ENCODE measurements at regions not wholly inside any gene's neighbourhood (a gene's known extent, or its start where the extent isn't known, plus 50 kb on each side); places are given as distances from the start of the nearest gene placed in this dataset.

DNA sequence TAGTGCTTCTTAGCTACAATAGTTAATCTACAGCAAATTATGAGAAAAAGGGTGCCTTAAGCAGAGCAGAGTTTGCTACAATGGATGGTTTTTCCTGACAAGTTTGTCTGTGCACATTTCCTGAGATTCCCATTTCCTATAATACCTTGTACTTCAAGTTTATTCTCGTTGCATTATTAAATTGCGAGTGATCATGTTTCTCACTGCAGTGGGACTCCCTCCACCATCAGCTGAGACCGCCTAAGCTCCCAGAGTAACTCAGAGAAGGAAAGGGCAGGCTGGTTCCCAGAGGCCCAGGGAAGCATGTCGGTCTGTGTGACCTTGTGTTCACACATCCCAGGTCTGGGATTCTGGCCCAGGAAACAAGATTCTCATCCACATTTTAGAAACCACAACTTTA lies 162.1 kb downstream of the ARL4C start:
- DNase-seq = no peak

DNA sequence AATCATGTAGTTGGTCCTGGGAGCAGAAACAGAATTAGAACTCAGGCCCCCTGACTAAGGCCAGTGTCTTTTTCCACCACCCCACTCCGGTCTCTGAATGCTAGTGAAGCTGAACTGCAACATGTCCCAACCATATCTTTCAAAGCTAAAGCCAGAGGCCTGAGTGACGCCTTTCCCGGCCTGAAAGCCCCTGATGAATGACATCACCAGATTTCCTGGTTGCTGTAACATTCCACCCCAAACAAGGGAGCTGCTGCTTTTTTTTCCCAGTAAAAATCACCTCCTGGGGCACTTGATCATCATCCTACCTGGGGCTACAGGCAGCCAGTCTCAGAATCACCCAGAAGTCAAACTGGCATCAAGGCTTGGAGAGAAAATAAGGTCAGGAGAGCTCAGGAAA lies 162.7 kb downstream of the ARL4C start:
- DNase-seq = no peak

DNA sequence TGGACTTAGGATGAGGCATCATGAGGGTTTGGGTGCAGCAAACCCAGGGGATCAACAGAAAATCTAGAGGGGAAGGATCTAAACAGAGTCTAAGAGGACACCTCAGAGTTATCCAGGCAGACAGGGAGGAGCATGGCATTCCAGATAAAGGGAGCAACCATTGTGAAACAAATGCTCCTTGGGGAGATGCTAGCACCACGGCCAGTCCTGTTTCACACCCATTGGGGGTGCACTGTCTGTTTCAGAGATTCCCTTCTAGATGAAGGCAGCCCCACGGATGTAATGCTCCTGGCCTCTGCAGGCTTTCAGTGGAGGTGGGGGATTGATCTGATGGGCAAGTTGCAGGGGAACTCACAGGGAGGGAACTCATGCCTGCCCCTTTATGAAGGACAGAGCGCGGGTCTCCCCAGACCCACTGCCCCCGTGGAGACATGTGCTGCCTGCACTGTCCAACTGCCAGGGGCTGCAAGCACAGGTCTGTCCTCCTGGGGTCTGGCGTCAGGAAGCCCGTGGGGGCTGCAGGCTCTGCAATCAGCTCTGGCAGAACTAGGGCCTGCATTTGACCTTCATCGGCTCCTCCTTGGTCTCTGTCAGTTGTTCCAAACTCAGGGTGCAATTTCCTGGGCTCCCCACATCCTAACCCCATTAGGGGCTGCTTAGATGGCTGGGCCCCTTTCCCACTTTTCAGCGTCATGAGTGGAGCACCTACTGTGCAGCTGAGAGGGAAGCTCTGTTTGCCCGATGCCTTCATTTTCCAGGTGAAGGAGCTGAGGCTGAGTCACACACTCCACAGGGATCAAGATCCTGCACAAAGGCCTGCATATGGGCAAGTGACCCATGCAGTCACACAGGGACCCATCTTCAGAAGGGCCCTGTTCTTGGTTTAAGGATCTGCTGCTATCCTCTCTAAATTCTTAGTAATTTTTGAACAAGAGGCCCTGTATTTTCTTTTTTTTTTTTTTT lies 163.4 kb downstream of the ARL4C start:
- peak in 1 of 3 experiments; percentile 17 for DNase-seq

DNA sequence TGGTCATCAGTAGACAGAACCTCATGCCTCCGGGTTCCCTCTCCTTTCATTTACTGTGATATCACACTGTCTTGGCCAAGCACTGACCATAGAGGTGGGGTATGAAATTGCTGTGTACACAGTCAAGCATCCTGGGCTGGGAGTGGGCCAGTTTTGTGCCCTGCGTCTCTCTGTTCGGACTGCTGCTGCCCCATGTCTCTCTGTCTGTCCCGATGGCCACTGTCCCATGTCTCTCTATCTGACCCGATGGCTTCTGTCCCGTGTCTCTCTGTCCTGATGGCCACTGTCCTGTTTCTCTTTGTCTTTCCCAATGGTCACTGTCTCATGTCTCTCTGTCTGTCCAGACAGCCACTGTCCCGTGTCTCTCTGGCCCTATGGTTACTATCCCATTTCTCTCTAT lies 164.9 kb downstream of the ARL4C start:
- DNase-seq = no peak

DNA sequence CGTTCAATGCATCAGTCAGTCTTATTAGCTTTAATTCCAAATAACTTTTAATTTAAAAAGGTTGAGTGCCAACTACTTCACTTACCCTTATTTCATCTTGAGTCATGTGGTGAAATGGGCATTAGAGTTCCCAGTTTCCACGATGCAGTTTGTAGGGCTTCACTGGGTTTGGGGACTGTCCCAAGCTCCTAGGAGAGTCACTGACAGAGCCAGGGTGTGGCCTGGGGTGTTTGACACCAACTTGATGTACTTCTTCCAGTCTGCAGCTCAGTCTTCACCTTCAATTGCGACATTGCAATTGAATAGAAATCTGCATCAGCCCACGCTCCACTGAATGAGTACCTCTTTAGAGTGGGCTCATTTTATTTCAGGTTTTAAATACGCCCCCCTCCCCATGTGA lies 165.3 kb downstream of the ARL4C start:
- no peak for DNase-seq

DNA sequence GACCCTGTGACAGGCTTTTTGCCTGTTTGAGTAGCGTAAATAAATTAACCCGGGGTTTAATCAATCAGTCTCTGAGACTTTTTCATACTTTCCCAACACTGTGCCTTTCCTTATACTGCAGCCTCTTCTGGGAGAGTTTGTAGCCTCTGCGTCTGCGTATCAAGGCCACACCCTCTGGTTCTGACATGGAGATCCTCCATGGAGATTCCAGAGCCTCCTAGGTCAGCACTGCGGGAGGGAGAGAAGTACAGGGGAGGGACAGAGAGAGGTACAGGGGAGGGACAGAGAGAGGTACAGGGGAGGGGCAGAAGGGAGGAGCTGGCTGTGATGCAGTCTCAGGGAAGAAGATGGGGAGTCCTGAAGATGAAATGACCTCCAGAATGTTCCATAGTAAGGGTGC lies 166.0 kb downstream of the ARL4C start:
- no peak for DNase-seq

DNA sequence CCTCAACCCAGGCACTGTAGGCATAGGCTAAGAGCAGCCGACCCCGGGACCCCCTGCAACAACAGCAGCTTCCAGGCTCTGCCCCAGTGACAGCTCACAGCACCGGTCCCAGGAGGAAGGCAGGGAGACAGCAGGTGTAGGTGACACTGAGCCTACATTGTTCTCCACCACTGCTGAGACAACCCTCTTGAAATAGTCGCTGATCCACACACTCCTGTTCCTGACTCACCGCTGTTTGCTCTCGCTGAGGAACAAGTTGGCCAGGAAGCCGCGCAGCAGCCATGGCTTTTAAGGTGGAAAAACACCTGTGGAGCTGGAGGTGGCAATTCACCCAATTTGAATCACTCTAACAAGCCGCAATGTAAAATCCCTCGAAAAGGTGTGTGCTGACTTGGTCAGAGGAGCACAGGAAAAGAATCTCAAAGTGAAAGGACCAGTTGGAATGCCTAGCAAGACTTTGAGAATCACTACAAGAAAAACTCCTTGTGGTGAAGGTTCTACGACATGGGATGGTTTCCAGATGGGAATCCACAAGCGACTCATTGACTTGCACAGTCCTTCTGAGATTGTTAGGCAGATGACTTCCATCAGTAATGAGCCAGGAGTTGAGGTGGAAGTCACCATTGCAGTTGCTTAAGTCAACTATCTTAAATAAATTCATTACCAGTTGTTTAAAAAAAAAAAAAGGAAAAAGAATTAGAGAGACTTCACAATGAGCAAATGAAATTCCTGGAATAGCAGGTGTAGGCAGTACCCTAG lies 167.5 kb downstream of the ARL4C start:
- peak in 2 of 3 experiments; percentile 14 to 29 for DNase-seq

DNA sequence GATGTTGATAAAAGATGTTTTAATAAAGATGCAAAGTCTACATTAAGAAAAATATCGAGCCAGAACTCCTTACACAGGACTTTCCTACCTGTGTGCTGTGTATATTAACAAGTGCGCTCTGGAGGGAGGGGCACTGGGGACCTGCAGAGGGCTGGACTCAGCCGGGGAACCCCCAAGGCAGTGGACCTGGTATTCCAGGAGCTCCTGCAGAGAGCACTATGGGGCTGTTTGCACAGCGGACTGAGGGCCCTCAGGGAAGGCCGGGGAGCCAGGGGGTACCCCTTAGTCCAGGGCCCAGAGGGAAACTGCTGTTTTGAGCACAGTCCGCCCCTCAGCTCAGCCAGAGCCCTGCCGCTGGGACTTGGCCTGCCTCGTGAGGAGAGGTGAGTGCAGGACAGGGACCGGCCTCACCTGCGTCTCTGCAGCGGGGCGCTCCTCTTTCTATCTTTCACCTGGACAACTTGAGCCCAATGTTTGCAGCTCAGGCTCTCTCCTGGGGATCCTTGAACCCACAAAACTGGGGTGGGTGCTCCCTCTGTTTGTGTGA lies 168.4 kb downstream of the ARL4C start:
- DNase-seq = no peak

DNA sequence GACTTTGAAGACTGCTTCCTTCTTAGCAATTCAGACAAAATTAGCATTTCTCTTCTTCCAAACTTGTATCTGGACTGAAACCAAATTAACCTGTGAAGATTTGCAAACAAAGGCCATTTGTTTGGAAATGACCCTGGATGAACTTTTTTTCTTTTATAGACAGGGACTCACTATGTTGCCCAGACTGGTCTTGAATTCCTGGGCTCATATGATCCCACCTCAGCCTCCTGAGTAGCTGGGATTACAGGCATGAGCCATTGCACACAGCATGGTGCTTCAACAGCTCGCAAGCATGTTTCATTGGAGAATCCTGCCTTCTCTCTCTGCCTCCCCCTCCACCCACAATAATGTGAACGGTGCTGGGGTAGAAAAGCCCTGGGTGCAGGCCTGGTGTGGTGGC lies 170.2 kb downstream of the ARL4C start:
- DNase-seq = no peak

DNA sequence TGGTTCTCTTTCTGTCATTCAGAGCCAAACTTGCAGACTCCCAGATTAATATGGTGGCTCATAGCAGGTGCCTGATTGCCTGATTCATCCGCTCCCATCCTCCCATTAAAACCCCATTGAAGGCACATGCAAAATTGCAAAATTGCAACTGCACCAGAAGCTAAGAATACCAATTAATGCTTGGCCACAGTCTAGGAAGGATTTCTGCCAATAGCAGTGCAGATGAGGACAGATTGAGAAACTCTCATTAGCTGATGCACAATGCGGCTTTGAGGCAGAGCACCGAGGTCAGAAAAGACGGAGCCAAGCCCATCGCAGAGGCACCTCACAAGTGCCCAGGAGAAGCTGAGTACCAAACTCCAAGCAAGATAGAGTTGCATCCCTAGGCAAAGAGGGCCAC lies 172.8 kb downstream of the ARL4C start:
- DNase-seq = no peak

DNA sequence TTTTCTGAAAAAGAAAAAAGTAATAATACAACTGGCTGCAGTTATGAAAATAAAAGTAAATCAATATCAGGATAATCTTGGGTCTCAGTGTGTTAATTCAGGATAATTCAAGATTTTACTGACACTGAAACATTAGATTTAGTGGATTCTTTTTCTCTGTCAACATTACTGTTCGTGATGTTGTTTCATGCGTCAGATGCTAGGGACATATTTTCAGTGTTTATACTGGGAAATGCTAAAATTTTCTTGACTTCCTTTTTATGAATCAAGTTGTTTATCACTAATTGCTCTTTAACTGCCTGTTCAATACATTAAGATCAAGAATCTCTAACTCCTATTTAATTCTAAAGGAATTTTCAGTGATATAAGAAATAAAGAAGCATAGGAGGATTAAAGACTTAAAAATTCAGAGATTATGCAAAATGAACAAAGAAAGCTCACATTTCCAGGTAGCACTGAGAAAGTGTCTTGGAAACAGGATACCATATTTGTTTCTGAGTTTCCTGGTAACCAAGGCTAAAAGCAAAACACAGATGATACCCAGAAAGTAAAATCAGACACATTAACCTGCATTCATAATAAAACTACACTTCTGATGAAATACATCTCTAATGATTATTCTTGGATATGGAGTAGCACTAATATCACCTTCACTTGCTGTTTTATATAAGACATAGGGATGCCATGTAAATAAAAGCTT lies 174.0 kb downstream of the ARL4C start:
- DNase-seq = no peak

DNA sequence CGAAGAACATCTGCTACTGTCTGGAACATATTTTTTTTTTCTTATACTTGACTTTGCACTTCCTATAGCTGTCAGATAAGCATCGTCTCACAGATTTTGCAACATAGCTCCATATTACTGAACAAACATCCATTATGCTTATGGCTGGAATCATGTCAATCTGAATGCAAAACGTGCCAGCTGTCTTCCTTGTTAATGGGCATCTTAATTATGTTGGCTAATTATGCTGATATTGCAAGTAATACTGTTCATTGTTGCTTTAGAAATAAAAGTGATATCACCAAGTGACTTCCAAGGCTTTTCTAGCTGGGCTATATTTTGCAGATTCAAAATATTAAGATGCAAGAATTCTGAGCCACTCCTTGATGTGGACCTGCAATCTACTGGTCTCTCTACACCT lies 176.8 kb downstream of the ARL4C start:
- DNase-seq = no peak

DNA sequence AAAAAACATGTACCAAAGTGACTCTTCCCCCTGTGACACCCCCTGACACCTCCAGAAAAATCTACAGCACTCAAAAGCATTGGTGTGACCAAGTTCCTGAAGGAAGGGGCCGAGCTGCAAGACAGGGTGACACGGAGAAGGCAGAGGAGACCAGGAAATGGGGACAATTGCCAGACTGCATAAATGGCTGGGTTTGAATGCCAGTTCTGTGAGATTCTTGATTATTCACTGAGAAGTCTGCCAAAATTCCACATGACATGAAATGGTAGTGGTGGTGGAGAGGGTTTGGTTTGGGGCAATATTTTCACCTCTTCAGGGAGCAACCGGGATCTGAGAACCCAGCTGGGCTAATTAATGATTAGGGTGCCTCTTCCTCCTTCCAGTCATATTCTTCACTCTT lies 178.5 kb downstream of the ARL4C start:
- no peak for DNase-seq

DNA sequence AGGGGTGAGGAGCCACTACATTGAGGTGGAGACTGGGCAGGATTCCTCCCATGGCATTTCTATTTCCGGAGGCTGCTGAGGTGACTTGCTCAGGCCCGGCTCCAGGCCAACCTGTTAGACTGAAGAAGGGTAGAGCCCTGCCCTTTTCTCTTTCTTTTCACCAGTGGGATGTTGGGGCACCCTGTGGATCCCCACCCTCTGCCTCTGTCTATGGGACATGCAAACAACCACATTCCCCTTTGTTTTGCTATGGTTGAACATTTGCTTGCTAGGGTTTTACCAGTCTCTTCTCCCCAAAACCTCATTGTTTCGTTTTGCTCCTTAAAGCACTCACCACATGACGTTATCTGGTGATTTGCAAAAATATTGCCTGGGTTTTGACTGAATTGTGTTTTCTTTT lies 183.3 kb downstream of the ARL4C start:
- DNase-seq = no peak

DNA sequence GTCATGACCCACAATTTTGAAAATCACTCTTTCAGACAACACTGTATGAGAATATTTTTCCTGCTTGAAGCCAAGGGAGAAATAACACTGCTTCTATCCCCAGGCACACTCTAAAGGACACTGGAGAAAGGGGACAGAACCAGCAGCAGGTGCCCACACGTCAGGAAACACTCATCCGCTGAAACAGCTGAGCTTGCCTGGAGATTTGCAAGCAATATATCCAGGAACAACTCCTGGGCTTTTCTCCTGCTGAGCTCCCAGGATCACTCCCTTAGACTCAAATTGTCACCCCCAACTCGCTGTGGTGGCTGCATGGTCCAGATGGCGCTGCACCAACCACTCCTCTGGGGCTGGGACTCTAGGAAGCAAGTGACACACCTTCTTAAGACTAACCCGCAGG lies 186.7 kb downstream of the ARL4C start:
- no peak for DNase-seq

DNA sequence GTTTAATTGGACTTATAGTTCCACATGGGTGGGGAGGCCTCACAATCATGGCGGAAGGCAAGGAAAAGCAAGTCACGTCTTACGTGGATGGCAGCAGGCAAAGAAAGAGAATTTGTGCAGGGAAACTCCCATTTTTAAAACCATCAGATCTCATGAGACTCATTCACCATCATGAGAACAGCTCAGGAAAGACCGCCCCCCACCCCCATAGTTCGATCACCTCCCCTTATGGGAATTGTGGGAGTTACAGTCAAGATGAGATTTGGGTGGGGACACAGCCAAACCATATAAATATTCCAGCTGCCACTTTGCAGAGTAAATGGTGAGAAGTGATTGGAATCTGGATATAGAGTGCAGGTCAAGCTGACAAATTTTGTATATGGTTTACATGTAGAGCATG lies 187.4 kb downstream of the ARL4C start:
- DNase-seq = no peak

DNA sequence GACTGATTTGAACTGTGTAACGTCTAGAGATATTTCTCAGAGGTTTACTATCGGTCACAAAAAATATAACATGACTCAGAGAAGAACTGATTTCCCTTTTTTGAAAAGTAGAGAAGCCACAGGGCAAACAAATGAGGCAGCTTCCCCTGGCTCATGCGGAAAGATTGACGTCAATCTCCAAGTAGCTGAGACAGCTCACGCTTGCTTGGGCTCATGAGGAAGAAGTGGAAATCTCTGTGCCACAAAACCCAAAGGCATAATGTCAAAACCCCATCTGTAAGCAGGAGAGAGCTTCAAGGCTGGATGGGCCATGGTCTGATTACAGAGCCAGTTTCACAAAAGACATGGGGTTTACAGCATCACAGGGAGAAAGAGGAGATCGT lies 188.1 kb downstream of the ARL4C start:
- no peak for DNase-seq

DNA sequence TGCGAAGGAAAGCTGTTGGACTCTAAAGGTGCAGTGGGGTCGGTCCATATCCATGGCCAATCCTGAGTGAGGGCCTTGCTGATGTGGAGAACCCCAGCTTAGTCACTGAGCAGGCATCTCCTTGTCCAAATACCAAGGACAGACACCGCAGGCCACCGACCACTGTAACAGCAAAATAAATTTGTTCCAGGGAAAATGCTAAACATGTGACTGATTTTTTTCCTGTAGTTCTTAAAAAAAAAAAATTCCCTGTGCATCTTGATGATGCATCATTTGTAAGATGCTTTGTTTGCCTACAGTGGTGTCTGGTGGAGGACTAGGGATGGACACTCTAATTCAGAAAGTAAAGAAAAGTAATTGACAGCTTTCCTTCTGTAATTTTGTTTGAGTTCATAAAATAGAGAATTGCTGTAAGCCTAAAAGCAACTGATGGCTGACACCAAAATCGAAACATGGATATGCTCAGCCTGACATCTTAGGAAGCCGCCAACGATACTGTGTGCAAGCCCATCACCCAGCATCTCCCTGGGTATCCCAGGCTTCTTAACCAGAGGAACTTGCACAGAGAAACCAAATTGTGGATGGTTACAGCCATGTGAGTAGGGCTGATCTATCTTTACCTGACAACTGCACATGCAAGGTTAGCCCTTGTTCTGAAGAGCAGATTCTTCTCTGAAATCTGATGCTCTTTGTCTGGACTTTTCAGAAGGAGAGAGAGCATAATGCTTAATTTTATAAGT lies 188.6 kb downstream of the ARL4C start:
- DNase-seq = no peak

DNA sequence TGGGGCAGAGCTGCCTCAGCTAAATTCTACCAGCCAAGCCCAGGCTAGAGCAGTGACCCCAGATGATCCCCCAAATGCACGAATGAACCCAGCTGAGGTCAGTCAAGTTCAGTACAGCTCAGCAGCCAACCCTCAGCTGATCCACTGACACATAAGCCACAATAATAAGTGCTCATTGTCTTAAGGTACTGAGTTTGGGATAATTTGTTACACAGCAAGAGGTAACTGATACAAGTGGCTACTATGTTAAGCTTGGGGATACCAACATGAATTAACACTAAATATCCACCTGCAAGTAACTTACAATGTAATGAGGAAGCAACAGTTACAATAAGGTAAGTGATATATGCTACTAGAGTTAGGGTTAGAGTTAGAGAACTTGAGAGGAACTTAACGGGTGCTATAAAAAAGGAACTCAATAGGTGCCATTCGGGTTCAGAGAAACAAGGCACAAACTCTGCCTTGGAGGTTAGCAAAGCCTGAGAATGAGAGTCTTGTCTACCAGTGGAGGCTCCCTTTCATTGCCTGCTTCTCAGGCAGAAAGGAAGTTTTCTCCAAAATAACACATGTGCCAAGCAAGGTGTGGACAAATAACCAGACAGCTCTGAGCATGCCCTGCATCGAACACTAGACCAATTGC lies 189.4 kb downstream of the ARL4C start:
- no peak for DNase-seq

DNA sequence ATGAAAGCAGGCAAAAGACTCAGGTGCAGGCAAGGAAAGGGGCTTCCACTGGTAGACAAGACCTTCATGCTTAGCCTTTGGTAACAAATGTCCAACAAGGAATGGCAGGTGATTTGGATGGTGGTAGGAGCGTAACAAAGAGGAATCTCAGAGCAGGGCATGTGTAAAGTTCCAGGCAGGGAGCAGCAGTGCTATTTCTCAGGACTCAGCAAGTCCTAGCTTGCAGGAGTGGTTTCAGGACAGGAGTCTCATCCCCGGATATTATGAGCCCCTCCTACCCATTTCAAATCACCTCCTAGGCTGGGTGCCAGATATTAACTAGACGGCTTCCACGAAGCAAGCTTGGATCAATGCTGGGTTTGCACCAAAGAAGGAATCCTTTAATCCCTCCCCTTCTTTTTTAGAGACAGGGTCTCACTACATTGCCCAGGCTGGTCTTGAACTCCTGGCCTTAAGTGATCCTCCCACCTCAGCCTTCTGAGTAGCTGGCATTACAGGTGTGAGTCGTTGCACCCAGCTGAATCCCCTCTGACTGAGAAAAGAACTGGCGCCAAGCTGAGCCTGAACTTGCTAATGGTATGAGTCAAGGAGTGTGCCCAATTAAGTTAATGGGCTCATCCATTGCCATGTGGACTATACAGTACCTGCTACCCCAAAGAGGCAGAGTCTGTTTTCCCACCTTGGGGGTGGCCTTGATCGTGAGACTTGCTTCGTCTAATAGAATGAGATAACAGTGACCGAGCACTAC lies 190.3 kb downstream of the ARL4C start:
- DNase-seq = no peak

DNA sequence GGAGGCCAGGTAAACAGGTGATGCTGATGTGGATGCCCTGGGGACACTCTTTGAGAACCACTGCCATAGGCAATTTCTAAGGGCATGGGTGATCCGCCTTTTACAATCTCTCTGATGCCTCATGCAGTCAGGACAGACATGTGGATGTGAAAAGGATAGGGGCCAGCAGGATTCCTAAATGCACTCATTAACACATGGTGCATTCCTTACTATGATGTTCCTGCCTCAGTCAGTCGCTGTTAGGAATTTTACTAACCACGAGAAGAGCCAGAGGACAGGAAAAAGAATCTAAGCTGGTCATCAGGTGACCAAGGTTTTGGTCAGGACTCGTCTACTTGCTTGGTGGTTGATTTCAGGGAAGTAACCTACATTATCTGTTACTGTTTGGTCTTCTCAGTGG lies 191.0 kb downstream of the ARL4C start:
- no peak for DNase-seq
